C4-2B (cell line): ENCODE measurements at regions not wholly inside any gene's neighbourhood (a gene's known extent, or its start where the extent isn't known, plus 50 kb on each side); places are given as distances from the start of the nearest gene placed in this dataset.
"Not testable (repeated sequence)": the region's sequence is repeated elsewhere in the genome, so short reads cannot be mapped to it uniquely, and the experiment has no call there.

Source experiments
- H3K27ac ChIP-seq: fragments of 450-650 bp; 2 replicates; pipeline ENCODE4 v1.5.1; 2017
- ZFX ChIP-seq: fragments of 450-650 bp; IDR thresholded peaks from 2 replicates; pipeline ENCODE4 v1.6.1; 2017
- TF ChIP-seq, protein P1 (sequence below): fragments of 450-650 bp; conservative IDR thresholded peaks from 2 replicates; pipeline ENCODE4 v1.5.1; 2017; ENCODE audit warnings: mild to moderate bottlenecking

DNA sequence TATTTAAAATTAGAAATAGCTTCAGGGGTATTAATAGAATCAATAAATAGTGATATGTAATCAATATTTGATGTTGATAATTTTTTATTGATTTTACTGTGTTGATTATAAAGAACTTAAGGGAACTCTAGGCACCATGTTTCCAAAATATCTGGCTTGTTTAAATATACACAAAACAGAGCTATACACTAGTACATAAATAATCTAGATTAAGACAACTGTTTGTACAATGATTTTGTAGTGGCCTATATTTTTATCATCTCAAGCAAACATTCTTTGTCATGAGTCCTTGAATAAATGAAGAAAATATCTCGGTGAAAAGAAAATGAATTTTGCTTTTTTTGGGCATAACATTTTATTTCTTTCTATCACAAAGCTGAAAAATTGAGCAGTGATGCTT is 117.1 kb upstream of the KRR1 start:
- no peak overlapping the region for H3K27ac ChIP-seq
- TF ChIP-seq ZFX = no peak
- TF ChIP-seq, protein P1, sequence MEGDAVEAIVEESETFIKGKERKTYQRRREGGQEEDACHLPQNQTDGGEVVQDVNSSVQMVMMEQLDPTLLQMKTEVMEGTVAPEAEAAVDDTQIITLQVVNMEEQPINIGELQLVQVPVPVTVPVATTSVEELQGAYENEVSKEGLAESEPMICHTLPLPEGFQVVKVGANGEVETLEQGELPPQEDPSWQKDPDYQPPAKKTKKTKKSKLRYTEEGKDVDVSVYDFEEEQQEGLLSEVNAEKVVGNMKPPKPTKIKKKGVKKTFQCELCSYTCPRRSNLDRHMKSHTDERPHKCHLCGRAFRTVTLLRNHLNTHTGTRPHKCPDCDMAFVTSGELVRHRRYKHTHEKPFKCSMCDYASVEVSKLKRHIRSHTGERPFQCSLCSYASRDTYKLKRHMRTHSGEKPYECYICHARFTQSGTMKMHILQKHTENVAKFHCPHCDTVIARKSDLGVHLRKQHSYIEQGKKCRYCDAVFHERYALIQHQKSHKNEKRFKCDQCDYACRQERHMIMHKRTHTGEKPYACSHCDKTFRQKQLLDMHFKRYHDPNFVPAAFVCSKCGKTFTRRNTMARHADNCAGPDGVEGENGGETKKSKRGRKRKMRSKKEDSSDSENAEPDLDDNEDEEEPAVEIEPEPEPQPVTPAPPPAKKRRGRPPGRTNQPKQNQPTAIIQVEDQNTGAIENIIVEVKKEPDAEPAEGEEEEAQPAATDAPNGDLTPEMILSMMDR = no peak

DNA sequence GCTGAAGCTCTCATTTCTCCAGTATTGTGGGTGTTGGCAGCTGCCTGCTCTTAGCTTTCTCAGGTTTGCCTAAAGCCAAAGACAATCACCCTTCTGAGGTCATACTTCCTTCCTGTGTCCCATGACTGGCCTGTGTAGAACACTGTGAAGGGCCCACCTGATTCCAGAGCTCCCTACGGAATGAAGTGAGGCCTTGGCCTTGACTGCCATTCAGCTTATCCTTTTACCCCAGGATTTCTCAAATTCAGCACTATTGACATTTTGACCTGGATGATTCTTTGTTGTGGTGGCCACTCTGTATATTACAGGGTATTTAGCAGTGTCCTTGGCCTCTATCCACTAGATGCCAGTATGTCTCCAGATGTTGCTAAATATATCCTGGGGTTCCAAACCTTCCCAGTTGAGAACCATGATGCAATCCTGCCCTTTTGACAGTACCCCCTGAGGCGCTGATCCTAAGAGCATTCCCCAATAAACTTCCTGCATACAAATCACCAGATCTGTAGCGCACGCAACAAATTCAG is 112.3 kb upstream of the KRR1 start:
- no peak overlapping the region for H3K27ac ChIP-seq
- TF ChIP-seq, protein P1 = 0 out of 2 replicates have a peak, but pooled peaks have one; percentile 5
- no peak for TF ChIP-seq ZFX

DNA sequence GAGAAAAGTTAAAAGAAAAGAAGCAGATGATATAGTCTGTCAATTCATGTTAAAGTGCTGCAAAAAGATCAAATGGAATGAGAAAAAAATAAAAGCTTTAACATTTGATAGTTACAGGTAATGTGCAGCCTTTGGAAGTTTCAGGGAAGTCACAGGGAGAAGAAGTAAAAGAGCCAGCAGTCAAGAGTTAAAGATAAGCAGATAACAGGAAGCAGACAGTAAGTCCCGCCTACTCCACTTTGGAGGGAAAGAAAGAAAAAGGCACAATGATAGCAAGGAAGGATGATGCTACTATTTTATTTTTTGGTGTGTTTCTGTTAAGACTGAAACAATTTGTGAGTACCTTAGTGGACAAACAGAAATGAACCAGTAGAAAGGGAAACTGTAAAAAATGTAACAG is 111.1 kb upstream of the KRR1 start:
- TF ChIP-seq ZFX = no peak
- TF ChIP-seq, protein P1 = no peak
- no peak overlapping the region for H3K27ac ChIP-seq

DNA sequence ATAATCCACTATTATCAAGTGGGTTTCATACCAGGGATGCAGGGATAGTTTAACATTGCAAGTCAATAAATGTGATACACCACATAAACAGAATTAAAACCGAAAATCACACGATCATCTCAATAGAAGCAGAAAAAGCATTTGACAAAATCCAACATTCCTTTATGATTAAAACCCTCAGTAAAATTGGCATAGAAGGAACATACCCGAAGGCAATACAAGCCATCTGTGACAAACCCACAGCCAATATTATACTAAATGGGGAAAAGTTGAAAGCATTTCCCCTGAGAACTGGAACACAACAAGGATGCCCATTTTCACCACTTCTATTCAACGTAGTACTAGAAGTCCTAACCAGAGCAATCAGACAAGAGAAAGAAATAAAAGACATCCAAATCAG is 103.0 kb upstream of the KRR1 start:
- H3K27ac ChIP-seq = not testable (repeated sequence)

DNA sequence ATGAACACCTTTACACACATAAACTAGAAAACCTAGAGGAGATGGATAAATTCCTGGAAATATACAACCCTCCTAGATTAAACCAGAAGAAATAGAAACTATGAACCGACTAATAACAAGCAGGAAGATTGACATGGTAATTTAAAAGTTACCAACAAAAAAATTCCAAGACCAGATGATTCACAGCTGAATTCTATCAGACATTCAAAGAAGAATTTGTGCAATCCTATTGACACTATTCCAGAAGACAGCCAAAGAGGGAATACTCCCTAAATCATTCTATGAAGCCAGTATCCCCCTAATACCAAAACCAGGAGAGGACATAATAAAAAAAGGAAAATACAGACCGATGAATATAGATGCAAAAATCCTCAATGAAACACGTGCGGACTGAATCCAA is 102.6 kb upstream of the KRR1 start:
- TF ChIP-seq, protein P1 = no peak
- no peak for TF ChIP-seq ZFX
- H3K27ac ChIP-seq = no peak overlapping the region

DNA sequence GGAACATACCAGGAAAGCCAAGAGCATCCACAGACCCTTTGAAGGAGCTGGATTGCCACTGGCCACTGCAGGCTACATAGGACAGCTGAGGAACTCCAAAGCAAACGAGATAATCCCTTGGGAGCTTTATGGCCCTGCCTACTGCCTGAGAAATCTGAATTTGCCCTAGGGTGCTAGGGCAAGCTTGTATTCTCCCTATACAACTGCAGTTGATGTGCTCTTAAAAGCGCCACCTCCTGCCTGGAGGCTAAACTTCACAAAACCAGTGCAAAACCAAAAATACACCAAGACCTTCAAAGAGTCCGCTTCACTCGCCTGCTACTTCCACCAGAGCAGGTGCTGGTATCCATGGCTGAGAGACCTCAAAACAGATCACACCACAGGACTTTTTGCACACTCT is 99.6 kb upstream of the KRR1 start:
- no peak for TF ChIP-seq ZFX
- TF ChIP-seq, protein P1 = peak; percentile 36
- H3K27ac ChIP-seq = no peak overlapping the region

DNA sequence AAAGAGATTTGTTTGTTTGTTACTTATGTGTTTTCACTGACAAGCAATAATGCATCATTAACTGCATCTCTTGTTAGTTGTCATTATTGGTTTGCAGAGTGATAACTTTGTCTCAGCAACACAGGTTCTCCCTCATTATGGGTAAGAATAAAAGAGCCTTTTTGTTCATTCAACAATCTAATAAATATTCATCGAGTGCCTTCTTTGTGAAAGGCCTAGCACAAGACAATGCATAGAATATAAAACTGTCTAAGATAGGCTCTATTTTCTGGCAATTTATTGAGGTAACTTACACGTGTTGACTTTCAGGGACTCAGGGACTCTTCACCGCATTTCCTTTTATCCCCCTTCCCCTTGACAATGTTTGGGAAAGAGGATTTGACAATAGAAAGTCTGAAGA is 95.5 kb upstream of the KRR1 start:
- H3K27ac ChIP-seq = no peak overlapping the region
- TF ChIP-seq ZFX = no peak
- TF ChIP-seq, protein P1 = no peak

DNA sequence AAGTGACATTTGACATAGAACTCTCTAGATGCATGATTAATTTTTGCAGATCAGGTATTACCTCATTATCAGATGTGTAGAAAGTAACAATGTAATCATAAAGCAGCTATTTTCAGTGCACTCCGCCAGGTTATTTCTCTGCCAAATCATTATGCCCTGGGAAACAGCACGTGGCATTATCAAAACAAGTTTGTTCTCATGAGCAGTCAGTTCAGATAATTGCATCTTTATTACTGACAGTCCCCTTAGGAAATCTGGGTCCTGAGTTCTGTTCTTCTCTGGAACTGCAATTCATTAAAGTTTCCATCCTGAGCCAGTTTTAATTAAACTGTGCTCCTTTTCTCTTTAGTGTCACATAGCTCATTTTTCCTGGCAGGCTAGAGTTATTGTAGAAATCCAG is 94.7 kb upstream of the KRR1 start:
- no peak for TF ChIP-seq ZFX
- TF ChIP-seq, protein P1 = no peak
- H3K27ac ChIP-seq = no peak overlapping the region
